Stimulated activated CD8-positive, alpha-beta memory T cell treated with anti-CD3 and anti-CD28 coated beads, Interleukin-4, amount 100 ng/mL, for 48 hours (primary cell): ENCODE measurements at regions not wholly inside any gene's neighbourhood (a gene's known extent, or its start where the extent isn't known, plus 50 kb on each side); places are given as distances from the start of the nearest gene placed in this dataset.
"Not testable (repeated sequence)": the region's sequence is repeated elsewhere in the genome, so short reads cannot be mapped to it uniquely, and the experiment has no call there.

Experiments used
- DNase-seq: peaks from one replicate; pipeline ENCODE4 v3.0.0-alpha.2; 2020

DNA sequence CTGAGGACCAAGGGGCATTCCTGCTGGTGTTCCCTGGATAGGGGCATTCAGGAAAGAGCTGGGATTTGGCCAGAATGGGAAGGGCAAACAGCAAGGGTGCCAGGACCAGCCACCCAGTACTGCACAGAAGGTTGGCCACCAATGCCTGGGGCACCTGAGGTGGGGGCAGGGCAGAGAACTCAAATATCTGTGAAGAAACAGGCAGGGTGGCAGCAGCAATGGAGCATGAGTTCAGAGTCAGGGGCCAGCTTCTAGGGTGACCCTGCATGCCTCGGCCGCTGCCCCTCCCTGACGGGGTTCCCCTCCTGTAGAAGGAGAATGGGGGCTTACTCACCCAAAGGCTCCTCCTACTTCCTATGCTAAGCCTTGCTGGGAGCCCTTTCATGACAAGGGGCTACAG lies 79.3 kb upstream of the SHANK2 start:
- DNase-seq: no peak

DNA sequence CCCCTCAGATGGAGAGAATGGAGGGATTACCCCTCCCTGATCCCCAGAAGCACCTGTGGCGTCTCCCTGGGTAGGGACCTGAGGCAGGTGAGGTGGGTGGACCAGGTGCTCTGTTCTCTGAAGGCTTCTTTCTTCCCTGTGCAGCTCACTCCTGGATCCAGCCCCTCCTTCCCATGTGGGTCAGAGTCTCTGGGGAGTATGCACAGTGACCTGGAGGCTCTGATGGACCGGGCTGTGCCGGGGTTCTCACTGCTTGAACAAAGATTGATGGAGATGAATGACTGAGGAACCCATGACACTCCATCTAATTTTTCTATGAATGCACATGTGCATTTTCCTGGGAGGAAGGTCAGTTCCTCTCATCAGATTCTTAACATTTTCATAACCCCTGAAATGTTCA lies 78.6 kb upstream of the SHANK2 start:
- no peak for DNase-seq

DNA sequence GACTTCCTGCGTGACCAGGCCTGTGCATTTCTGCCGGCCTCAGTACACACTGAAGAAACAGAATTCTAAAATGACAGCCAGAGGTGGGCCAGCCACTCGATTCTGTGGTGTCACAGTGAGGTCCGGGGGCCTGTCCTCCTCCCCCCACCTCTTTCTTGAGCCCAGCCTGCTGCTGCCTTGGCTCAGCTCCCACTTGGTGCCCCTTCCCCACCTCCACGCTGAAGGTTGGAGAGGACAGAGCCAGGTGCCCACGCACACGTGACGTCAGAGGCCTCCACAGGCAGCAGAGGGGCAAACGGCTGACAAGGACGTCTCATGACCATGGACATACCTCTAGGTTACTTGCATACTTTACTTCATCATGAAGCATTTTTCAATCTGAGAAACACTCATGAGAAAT lies 78.0 kb upstream of the SHANK2 start:
- no peak for DNase-seq

DNA sequence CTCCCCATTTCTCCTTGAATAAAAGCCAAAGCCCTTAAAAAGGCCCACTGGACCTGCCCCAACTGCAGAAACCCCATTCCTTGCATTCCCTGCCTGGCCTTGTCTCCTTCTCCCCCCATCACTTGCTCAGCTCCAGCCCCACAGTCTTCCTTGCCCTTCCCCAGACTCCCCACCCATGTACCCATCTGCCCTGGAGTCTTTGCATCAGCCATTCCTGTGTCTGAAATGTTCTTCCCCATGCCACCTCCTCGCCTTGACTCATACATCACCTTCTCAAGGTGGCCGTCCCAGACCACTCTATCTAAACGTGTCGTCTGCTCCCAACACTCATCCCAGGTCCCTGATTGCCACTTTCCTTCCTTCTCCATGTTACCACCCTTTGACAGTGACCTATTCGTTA lies 77.4 kb upstream of the SHANK2 start:
- DNase-seq: no peak

DNA sequence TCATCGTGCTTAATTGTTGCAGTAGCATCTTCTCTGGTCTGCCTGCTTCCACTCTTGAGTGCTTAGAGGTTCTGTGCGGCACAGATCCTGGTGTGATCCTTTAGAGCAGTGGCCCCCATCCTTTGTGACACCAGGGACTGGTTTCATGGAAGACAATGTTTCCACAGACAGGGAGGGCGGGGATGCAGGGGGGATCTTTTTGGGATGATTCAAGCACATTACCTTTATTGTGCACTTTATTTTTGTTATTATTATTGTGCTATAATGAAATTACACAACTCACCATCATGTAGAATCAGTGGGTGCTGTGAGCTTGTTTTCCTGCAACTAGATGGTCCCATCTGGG lies 76.8 kb upstream of the SHANK2 start:
- no peak for DNase-seq

DNA sequence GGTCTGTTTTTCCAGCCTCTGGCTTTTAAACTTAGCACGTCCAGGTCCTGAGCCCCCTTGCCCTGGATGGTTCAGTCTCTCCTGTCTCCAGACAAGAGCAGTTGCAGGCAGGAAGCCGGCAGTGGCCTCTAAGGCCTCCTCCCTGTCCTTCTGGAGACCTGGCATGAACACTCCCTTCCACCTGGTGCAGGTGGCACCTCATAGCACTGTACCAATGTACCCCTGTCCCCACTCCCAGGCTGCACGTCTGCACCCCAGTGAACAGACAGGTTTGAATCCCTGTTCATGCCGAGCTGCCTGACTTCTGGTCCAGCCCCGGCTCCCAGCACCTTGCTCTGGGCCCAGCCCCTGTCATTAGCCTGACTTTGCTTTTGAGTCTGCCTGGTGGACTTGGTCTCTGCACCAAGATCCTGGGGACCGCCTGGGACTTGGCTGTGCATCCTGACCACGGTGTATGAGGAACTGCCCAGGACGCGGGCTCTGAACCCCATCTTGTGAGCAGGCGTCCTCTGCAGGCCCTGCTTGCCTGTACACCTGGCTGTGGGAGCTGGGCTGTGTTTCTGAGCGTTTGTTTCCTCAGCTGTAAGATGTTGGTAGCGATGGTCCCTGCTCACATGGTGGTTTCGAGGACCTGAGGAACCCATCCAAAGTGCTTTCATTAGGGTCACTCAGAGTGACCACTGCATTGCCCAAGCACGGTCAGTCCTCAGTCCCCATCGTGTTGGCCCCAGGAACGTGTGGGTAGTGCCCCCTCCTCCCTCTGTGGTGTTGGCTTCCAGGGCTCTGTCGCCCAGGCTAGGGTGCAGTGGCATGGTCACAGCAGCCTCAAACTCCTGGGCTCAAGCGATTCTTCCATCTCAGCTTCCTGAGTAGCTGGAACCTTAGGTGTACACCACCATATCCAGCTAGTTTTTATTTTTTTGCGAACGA lies 75.0 kb upstream of the SHANK2 start:
- DNase-seq: no peak

DNA sequence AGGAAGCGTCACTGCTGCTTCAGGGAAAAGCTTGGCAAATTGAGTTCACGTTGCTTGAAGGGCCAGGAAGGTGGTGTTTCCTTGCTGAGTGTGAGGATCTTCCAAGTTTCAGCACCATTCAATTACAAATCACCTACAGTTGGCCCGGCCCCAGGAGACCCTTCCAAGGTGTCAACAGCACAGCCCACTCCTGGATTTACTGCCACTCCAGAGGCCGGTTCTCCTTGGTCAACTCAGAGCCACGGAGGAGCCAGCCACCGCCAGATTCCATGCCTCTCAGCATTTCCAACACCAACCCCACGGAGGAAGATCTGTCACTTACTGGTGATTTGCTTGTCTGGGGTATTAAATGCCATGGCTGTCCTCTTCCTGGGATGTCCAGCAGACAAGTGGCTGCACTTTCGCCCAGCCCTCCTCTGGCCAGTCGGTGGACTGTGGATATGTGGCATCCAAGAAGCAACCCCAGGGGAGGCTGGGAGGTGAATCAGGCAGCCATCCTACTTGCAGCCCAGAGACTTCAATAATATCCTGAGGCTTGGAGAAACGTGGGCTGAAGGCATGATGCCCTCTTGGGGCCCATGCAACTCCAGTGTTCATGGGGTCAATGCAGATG lies 74.1 kb upstream of the SHANK2 start:
- DNase-seq: no peak

DNA sequence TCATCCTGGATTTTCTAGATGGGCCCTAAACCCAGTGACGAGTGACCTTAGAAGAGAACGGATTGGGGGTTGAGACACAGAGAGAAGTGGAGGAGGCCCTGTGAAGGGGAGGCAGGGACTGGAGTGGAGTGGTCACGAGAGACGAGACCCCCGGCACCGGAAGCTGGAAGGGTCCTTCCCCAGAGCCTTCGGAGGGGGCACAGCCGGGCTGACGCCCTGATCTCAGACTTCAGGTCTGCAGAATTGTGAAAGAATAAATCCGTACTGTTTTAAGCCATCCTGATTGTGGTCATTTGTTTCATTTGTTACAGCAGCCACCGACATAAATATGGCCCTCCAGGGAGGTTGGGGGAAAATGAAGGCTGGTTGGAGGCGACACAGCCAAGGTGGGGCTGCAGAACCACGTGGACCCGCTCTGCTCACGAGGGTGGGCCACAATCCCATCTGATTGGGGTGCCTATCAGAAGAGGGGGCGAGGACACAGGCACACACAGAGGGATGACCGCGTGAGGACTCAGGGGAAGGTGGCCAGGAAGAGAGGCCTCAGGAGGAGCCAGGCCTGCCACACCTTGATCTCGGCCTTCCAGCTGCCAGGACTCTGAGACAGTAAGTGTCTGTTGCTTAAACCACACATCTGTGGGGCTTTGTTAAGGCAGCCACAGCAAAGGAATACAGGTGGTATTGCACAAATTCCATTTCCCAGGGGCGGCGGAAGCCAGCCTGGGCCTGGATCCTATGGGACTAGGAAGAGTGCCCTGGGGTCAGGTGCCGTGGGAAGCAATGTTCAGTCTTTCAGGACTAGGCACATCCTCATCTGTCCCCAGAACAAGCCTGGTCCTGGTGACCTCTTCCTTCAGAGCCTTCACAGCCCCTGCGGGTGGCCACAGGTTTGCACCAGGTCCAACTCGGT lies 73.3 kb upstream of the SHANK2 start:
- no peak for DNase-seq

DNA sequence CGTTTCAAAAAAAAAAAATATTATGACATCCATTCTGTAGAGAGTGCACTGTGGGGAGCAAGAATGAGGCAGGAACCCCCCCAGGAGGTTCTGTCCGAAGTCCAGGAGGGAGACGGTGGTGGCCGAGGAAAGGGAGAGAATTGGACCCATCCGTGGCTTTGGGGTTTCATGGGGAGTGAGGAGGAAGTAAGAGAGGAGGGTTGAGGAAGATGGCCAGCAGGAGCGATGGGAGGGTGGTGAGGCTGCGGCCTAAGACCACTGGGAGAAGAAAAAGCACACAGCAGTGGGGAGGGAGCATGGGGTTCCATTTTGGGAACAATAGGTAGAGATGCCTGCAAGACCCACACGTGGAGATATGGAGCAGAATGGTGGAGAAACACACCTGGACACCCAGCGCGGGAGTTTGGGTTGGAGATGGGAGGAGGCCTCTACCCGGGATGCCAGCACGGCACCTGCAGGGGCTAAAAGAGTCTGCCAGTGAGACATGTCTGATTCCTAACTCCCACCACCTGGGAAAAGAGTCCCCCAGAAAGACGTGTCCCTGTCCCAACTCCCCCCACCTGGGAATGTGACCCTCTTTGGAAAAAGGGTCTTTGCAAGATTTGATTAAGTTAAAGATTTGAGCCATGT lies 72.5 kb upstream of the SHANK2 start:
- no peak for DNase-seq

DNA sequence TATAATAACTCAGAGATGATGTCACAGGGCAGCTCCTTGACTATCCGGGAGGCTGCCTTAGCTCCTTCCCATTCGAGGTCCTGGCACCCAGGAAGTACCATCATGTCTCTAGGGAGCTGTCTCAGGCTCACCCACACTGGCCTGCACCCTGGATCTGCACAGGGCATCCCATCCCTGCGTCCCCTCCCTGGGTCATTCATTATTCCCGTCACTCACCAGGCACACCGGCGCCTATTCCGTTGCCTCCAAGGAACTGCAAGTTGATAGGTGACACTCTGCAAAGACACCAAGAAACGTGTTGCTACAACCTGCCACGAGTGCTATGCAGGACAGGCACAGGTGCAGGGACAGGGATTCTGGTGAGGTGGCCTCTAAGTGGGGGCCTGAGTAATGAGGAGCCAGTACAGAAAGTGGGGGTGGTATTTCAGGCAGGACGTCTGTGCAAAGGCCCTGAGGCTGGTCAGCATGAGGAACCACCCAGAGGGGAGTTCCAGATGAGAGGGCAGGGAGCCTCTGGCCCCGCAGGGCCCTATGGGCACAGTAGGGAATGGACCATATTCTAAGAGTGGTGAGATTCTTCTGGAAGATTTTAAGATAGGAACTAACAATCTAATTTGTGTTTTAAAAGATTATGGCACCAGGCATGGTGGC lies 71.6 kb upstream of the SHANK2 start:
- DNase-seq: no peak

DNA sequence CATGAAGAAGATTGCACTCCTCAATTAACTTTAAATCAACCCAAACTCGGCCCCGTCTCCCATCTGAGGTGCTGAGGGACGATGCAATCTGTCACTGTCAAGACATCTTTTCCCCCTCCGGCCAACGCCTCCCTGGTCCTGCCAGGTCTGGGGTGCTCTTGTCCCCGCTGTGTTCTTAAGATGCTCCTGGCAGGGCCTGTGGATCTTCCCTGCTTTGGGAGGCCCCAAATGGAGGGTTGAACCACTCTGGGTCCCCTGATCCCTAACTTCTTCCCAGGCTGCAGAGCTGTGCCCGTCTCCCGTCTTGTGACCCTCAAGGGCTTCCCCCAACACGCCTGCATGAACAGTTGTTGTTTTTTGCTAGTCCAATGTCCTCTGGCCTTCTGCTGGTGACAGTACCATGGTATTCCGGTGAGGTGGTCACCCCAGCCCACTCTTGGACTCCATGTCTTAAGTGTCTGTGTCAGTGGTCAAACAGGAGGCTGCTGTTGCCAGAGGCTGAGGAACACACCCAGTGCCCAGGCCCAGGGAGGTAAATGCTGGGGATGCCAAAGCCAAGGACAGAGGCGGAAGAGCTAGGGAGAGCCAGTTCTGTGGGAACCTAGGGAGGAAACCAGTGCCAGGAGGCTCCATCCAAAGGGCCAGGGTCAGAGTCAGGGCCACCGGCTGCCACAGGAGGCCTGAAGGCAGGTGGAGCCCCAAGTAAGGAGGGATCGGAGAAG lies 70.6 kb upstream of the SHANK2 start:
- DNase-seq: no peak

DNA sequence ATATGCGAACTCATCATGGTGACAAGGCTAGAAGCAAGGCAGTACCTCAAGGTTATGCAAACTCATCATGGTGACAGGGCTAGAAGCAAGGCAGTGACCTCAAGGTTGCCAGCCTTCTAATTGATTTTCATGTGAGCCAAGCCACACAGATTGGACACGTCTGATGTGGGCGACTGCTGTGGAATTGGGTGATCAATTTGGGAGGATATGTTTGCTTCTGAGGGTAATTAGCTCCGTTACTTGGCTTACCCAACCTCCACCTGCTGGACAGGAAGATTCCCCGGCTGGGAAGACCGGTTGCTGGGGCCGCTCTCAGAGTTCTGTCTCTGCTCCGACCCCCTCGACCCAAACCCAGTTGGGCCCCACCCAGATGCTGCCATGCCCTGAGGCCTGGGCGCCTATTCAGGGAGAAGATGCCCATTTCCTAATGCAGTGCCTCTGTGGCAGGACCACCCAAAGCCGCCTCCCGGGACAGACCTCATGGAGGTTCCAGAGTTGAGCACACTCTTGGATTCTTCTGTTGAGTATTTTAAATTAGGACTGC lies 69.9 kb upstream of the SHANK2 start:
- no peak for DNase-seq

DNA sequence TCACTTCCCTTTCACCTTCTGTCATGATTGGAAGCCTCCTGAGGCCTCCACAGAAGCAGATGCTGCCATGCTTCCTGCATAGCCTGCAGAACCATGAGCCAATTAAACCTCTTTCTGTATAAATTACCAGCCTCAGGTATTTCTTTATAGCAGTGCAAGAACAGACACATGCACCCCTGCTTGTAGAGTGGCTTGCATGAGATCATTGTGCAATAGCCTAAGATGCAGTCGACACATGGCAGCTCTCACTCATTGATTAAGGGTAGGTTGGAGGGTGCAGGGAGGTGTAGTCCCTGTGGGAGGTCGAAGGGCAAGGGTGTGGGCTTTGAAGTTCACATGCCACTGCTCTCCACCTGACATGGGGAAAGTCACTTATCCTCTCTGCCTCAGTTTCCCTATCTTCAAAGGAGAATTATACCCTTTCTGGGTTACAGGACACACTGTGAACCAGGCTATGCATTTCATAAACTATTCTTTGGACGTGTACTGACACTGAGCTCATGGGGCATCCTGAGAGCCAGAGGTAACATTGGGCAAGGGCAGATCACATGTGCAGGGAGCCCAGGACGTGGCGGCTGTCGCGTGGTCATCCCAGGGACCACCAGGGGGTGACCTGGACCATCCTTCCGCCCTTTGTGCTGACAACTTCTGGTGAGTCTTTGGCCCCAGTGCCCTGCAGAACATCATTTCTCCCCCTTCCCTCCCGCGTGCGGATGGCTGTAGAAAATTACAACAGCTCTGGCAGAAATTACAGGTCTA lies 69.2 kb upstream of the SHANK2 start:
- no peak for DNase-seq

DNA sequence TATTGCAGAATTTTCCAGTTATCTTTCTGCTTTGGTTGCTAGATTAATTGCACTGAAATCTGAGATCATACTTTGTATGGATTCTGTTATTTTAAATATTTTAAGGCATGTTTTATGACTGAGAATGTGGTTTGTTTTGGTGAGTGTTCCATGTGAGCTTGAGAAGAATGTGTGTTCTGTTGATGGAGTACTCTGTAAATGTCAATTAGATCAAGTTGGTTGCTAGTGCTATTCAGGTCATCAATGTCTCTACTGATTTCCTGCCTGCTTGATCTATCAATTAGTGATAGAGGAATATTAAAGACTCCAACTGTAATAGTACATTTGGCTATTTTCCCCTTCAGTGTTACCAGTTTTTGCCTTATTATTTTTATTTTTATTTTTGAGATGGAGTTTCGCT lies 64.3 kb upstream of the SHANK2 start:
- DNase-seq: no peak

DNA sequence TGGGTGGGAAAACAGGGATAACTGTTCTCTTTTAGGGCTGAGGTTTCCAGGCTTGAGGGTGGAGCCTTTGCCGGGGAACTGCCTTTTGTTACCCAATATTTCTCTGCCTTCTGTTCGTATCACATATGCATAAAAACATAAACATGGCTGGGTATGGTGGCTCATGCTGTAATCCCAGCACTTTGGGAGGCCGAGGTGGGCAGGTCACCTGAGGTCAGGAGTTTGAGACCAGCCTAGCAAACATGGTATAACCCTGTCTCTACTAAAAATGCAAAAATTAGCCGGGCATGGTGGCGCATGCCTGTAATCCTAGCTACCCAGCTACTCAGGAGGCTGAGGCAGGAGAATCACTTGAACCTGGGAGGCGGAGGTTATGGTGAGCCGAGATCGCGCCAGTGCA lies 60.2 kb upstream of the SHANK2 start:
- not testable (repeated sequence) for DNase-seq

DNA sequence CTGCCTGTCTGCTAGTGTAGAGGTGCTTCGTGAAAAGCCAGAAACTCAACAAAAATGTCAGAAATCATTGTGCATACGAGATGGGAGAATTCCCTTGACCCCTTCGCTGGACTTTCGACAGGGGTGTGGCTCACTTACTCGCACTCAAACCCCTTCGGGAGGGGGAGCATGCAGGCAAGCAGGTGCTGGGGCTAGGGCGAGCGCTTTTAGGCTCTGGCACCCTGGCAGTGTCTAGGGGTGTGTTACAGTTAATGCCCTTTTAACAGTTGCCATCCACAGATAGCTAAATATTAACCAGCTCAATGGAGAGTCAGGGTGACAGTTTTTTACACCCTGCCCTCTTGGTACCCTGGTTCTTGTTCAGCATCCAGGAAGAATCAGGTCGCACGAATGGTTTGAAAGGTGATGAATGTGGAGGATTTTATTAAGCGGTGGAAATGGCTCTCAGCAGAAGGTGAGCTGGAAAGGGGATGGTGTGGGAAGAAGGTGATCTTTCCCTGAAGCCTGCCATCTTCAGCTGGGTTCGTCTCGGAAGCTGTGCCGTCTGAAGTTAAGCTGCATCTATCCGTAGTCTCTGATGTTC lies 59.6 kb upstream of the SHANK2 start:
- no peak for DNase-seq

DNA sequence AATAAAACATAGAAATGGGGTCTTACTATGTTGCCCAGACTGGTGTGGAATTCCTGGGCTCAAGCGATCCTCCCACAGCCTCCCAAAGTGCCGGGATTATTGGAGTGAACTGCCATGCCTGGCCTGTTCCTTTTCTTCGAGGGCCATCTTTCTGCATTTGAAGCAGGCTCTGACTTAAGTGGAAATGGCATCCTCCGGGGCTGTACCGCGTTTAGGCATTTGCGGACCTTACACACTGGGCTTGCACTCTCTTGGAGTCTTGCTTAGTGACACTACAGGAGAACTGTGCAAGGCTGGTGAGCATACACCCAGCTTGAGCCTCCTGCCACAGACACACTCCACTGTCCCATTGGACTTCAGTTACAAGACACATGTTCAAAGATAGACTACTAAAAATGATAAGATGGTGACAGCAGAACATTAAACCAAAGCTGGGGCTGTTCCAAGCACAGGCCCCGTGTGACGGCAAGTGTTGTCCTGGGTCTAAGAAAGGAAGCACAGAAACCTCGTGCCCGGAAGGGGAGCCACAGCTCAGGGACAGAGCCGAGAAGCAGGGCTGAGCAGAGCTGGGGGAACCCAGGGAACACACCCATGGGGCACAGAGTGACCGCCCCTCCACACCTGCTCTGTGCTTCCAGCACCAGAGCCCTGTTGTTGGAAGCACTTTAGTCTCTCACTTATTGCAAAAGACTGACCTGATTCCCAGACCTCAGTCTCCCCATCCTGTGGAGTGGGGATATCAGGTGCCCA lies 59.0 kb upstream of the SHANK2 start:
- DNase-seq: no peak

DNA sequence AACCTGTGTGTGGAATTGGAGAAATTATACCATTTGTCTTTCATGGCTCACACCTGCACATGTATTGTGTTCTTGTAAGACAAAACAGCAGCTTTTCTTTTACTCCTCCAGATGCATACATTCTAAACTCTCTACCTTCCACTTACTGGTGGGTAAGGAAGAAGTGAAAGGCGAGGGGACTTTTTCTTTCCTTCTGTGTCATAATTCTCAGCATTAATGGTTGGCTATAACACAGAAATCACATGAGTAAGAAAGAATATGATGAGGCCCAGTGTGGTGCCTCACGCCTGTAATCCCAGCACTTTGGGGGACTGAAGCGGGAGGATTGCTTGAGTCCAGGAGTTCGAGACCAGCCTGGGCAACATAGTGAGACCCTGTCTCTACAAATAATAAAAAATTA lies 57.8 kb upstream of the SHANK2 start:
- no peak for DNase-seq

DNA sequence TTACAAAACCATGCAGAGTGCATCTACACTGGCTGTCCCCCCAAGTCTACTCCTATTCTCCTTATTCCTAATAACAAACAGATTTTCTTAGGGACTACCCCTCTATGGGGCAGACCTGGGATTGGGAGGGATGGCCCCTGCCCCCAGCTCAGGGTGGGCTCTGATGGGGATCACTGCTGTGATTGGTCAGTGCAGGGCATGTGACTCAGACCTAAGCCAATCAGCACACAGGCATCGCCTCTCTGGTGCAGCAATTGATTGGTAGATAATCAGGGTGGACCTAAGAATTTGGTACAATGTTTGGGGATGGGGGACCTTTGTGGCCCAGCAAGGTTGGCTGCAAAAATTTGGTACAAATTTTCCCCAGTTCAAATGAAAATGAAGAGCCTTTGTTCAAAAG lies 57.2 kb upstream of the SHANK2 start:
- DNase-seq: no peak

DNA sequence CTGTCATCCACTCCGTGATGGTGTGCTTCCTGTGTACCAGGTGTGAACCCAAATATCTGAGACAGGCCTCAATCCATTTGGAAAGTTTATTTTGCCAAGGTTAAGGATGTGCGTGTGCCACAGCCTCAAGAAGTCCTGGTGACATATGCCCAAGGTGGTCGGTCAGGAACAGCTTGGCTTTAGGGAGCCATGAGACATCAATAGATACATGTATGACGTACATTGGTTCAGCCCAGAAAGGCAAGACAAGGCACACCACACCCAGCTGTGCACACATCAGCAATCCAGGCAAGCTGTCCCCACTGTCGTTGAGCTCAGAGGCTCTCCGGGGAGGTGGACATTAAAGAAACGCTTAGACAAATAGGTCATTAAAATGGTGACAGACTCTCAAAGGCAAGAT lies 56.8 kb upstream of the SHANK2 start:
- DNase-seq: no peak
